ENCODE measurements at regions not wholly inside any gene's neighbourhood (a gene's known extent, or its start where the extent isn't known, plus 50 kb on each side); places are given as distances from the start of the nearest gene placed in this dataset.
"Not testable (repeated sequence)": the region's sequence is repeated elsewhere in the genome, so short reads cannot be mapped to it uniquely, and the experiment has no call there.

DNA sequence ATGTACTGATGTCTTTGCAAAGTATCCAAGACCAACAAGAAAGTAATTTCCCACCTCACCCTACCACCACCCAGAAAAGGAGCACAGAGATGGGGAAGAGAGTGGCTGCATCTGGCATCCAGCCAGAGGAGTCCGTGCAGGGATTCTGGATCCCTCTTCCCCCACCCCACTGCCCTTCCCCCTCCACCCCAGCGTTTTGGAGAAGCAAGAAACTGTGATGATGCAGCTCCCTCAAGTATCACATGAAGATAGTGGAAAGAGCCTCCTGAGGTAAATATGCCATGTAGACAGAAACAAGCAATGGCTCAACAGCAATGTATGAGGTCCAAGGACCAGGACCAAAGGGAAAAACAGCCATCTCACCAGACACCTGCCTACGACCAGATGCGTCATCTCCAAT is 153.8 kb downstream of the DEPDC1B start:
- no peaks in the 10 kb centered on the region for H3K4me1 Mint-ChIP-seq
- no peak overlapping the region for H3K27ac Mint-ChIP-seq
- no peak overlapping the region for H3K4me3 Mint-ChIP-seq
- H3K27me3 Mint-ChIP-seq = peaks cover 2% of the 10 kb centered on the region
- DNase-seq = no peak
- H3K9me3 Mint-ChIP-seq = no peaks in the 10 kb centered on the region
- ChIA-PET CTCF (no interaction called here), POLR2A (no interaction called here)
- H3K36me3 Mint-ChIP-seq (ENCODE audit: low read depth) = no peaks in the 10 kb centered on the region

DNA sequence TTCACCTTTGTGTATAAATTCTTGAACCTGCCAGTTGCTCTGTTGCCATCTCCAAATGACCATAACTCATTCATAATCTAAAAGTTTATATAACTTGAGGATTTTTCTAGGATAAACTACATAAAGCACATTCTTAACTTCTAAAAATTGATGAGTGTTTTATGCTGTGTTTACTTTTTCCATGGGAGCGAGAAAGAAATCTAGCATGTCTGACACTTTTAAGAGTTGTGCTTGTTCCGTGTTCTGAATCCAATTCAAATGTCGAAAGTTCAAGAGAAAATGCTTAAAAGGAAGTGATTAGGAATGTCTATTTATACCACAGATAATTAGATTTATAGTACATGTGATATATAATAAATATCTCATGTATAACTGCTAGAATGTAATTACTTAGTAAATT is 154.4 kb downstream of the DEPDC1B start:
- POLR2A ChIA-PET = no interaction called here
- no peak for DNase-seq
- H3K36me3 Mint-ChIP-seq (ENCODE audit: low read depth) = no peaks in the 10 kb centered on the region
- H3K27me3 Mint-ChIP-seq = peaks cover 5% of the 10 kb centered on the region
- H3K9me3 Mint-ChIP-seq = no peaks in the 10 kb centered on the region
- no peak overlapping the region for H3K27ac Mint-ChIP-seq
- no peak overlapping the region for H3K4me3 Mint-ChIP-seq
- no peaks in the 10 kb centered on the region for H3K4me1 Mint-ChIP-seq
- CTCF ChIA-PET = no interaction called here

DNA sequence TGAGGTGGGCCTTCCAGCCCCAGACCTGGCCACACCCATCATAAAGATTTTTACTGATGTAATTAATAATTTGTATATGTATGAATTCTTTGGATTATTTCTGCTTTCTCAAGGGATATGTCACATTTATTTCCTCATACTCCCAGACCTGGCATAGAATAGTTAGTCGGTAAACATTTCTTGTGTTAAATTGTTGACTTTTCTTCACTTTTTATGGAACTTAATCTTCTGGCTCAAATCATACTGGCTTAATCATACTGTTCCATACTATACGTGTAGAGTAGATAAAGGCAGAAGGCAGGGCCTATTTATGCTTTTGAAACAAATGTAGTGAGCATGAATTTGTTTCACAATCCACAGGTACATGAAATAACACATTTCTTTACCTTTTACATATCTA is 155.8 kb downstream of the DEPDC1B start:
- no peaks in the 10 kb centered on the region for H3K9me3 Mint-ChIP-seq
- H3K27ac Mint-ChIP-seq = no peak overlapping the region
- peaks cover 10% of the 10 kb centered on the region for H3K27me3 Mint-ChIP-seq
- no peak for DNase-seq
- H3K4me3 Mint-ChIP-seq = no peak overlapping the region
- ChIA-PET POLR2A (no interaction called here), CTCF (no interaction called here)
- H3K4me1 Mint-ChIP-seq = no peaks in the 10 kb centered on the region
- no peaks in the 10 kb centered on the region for H3K36me3 Mint-ChIP-seq (ENCODE audit: low read depth)

DNA sequence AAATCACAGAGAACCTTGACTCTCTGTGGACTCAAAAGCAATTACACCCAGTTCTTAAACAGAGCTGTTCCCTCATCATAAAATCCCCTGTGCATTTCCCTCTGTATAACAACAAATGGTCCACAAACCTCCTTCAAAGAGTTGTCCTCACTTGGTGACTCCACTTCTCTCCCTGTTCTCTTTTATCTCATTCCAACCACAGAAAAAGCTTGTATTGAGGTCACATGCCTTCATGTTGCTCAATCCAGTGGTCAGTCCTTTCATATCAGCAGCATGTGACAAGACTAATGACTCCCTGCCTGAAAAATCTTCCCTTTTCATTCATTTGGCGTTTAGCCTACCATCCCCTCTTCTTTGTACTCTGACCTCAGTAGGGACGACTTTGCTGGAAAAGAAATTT is 158.0 kb downstream of the DEPDC1B start:
- Mint-ChIP-seq H3K9me3 (no peaks in the 10 kb centered on the region), H3K4me3 (no peak overlapping the region), H3K27me3 (peaks cover 11% of the 10 kb centered on the region), H3K4me1 (no peaks in the 10 kb centered on the region), H3K36me3 (ENCODE audit: low read depth) (no peaks in the 10 kb centered on the region), H3K27ac (no peak overlapping the region)
- DNase-seq = no peak
- POLR2A ChIA-PET = no interaction called here
- CTCF ChIA-PET = no interaction called here

- CTCF ChIA-PET = no interaction called here
- DNase-seq = no peak
- Mint-ChIP-seq H3K27ac (no peak overlapping the region), H3K9me3 (no peaks in the 10 kb centered on the region), H3K4me1 (no peaks in the 10 kb centered on the region), H3K4me3 (no peak overlapping the region), H3K27me3 (peaks cover 11% of the 10 kb centered on the region), H3K36me3 (ENCODE audit: low read depth) (no peaks in the 10 kb centered on the region)
- POLR2A ChIA-PET = no interaction called here
Observed at GRCh38 chr5:60540856-60541805, 158.8 kb downstream of the DEPDC1B start.

- Mint-ChIP-seq H3K4me1 (no peaks in the 10 kb centered on the region), H3K9me3 (no peaks in the 10 kb centered on the region), H3K27me3 (peaks cover 11% of the 10 kb centered on the region), H3K27ac (no peak overlapping the region), H3K36me3 (ENCODE audit: low read depth) (no peaks in the 10 kb centered on the region), H3K4me3 (no peak overlapping the region)
- no peak for DNase-seq
- ChIA-PET CTCF (no interaction called here), POLR2A (no interaction called here)
Observed at GRCh38 chr5:60538955-60539866, 160.8 kb downstream of the DEPDC1B start.

GRCh38 chr5:60538426-60538825 is 161.5 kb downstream of the DEPDC1B start:
- Mint-ChIP-seq H3K36me3 (ENCODE audit: low read depth) (no peaks in the 10 kb centered on the region), H3K27ac (no peak overlapping the region), H3K9me3 (no peaks in the 10 kb centered on the region), H3K4me3 (no peak overlapping the region), H3K4me1 (no peaks in the 10 kb centered on the region), H3K27me3 (peaks cover 11% of the 10 kb centered on the region)
- ChIA-PET CTCF (no interaction called here), POLR2A (no interaction called here)
- DNase-seq = no peak

GRCh38 chr5:60535951-60536350 is 164.0 kb downstream of the DEPDC1B start:
- POLR2A ChIA-PET = no interaction called here
- no peaks in the 10 kb centered on the region for H3K4me1 Mint-ChIP-seq
- H3K27me3 Mint-ChIP-seq = peaks cover 8% of the 10 kb centered on the region
- DNase-seq = no peak
- no peak overlapping the region for H3K27ac Mint-ChIP-seq
- CTCF ChIA-PET = no interaction called here
- no peak overlapping the region for H3K4me3 Mint-ChIP-seq
- no peaks in the 10 kb centered on the region for H3K9me3 Mint-ChIP-seq
- H3K36me3 Mint-ChIP-seq (ENCODE audit: low read depth) = no peaks in the 10 kb centered on the region

DNA sequence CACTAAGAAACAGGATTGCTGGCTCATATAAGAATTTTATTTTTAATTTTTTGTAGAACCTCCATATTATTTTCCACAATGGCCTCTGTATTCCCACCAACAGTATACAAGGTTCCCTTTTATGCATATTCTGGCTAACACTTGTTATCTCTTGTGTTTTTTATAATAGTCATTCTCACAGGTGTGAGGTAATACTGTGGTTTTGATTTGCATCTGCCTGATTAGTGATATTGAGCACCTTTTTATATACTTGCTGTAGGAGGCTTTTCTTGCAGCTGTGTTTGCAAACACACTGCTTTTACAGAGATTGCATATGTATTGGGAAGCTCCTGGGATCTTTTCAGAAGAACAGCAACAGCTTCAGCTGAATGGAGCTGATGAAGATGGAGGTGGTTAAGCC is 164.8 kb downstream of the DEPDC1B start:
- no peak for DNase-seq
- H3K4me1 Mint-ChIP-seq = no peaks in the 10 kb centered on the region
- no peaks in the 10 kb centered on the region for H3K9me3 Mint-ChIP-seq
- ChIA-PET POLR2A (no interaction called here), CTCF (no interaction called here)
- no peaks in the 10 kb centered on the region for H3K36me3 Mint-ChIP-seq (ENCODE audit: low read depth)
- H3K27ac Mint-ChIP-seq = no peak overlapping the region
- H3K4me3 Mint-ChIP-seq = no peak overlapping the region
- H3K27me3 Mint-ChIP-seq = peaks cover 6% of the 10 kb centered on the region

DNA sequence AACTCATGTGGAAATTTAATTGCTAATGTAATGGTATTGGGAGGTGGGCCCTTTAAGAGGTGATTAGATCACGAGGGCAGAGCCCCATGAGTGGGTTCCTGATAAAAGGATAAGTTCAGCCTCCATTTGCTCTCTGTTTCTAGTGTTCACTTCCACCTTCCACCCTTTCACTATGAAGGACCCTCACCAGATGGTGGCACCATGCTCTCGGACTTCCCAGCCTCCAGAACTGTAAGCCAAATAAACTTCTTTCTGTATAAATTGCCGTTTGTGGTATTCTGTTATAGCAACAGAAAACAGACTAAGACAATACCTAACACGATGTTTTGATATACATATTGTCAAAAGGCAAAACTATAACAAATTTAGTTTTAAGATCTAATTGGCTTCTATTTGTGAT is 166.2 kb downstream of the DEPDC1B start:
- ChIA-PET CTCF (no interaction called here), POLR2A (no interaction called here)
- H3K27ac Mint-ChIP-seq = no peak overlapping the region
- no peaks in the 10 kb centered on the region for H3K4me1 Mint-ChIP-seq
- no peak overlapping the region for H3K4me3 Mint-ChIP-seq
- no peaks in the 10 kb centered on the region for H3K9me3 Mint-ChIP-seq
- no peak for DNase-seq
- H3K27me3 Mint-ChIP-seq = no peaks in the 10 kb centered on the region
- no peaks in the 10 kb centered on the region for H3K36me3 Mint-ChIP-seq (ENCODE audit: low read depth)

GRCh38 chr5:60532796-60533195 is 167.2 kb downstream of the DEPDC1B start:
- H3K4me3 Mint-ChIP-seq; CTCF ChIA-PET; H3K27me3 Mint-ChIP-seq; H3K27ac Mint-ChIP-seq; H3K4me1 Mint-ChIP-seq; H3K9me3 Mint-ChIP-seq; H3K36me3 Mint-ChIP-seq (ENCODE audit: low read depth); POLR2A ChIA-PET; DNase-seq: not testable (repeated sequence)

DNA sequence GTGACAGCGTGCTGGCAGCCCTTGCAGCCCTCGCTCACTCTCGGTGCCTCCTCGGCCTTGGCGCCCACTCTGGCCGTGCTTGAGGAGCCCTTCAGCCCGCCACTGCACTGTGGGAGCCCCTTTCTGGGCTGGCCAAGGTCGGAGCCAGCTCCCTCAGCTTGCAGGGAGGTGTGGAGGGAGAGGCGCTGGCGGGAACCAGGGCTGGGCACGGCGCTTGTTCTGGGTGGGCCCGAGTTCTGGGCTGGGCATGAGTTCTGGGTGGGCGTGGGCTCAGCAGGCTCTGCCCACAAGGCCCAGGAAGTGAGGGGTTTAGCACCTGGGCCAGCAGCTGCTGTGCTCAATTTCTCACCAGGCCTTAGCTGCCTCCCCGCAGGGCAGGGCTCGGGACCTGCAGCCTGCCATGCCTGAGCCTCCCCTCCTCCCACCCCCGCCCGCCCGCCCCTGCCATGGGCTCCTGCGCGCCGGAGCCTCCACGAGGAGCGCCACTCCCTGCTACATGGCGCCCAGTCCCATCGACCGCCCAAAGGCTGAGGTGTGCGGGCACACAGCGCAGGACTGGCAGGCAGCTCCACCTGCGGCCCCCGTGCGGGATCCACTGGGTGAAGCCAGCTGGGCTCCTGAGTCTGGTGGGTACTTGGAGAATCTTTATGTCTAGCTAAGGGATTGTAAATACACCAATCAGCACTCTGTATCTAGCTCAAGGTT is 169.7 kb downstream of the DEPDC1B start:
- H3K4me1 Mint-ChIP-seq, H3K27me3 Mint-ChIP-seq, DNase-seq: not testable (repeated sequence)

DNA sequence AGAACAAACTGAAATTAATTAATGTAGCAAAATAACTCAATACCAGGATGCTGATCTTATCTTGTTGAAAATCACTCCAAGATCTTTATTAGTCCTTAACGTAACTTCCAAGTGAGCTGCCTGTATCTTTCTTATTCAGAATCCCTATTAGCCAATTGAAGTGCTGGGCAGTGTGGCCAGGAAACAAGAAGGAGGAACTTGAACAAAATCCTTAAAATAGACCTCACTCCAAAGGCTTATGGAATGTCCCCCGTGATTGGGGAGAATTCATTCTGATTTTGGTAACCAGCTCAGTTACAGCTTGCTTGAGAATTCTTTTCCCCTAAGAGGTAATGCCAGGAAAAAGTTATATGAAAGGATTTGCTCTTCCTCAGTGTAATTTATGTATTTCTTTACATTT is 171.0 kb downstream of the DEPDC1B start:
- H3K4me1 Mint-ChIP-seq = no peaks in the 10 kb centered on the region
- ChIA-PET CTCF (no interaction called here), POLR2A (no interaction called here)
- no peak overlapping the region for H3K27ac Mint-ChIP-seq
- H3K27me3 Mint-ChIP-seq = no peaks in the 10 kb centered on the region
- DNase-seq = no peak
- no peaks in the 10 kb centered on the region for H3K9me3 Mint-ChIP-seq
- no peak overlapping the region for H3K4me3 Mint-ChIP-seq
- H3K36me3 Mint-ChIP-seq (ENCODE audit: low read depth) = no peaks in the 10 kb centered on the region

More for the DNA sequence above, 169.7 kb downstream of the DEPDC1B start:
- POLR2A ChIA-PET = interaction anchor here (0.6 kb wide), 1 partner anchor 254 kb away, joined by 3 read pairs; no protein-coding TSS in a partner anchor
- H3K36me3 Mint-ChIP-seq (ENCODE audit: low read depth); H3K4me3 Mint-ChIP-seq; H3K9me3 Mint-ChIP-seq; H3K27ac Mint-ChIP-seq; CTCF ChIA-PET: not testable (repeated sequence)

All from activated CD4-positive, alpha-beta memory T cell treated with anti-CD3 and anti-CD28 coated beads, Interleukin-2, amount 10 ng/mL, durations not matched to agents 7 days and 5 days (primary cell).